Suprapubic skin (tissue), 3 donors: ENCODE measurements at regions not wholly inside any gene's neighbourhood (a gene's known extent, or its start where the extent isn't known, plus 50 kb on each side); places are given as distances from the start of the nearest gene placed in this dataset.

Experiments
- POLR2AphosphoS5 ChIP-seq, 3 donors: sonication (generic); formaldehyde crosslinking; IDR thresholded peaks; one replicate each; pipeline ENCODE4 v1.6.1; 2017; ENCODE audit warnings: antibody characterized with exemption in 3 of 3
- TF ChIP-seq, protein P1 (sequence below), 2 donors: fragments of 200-600 bp in 1 of 2; fragments of 450-650 bp in 1 of 2; sonication (generic) in 1 of 2; IDR thresholded peaks; one replicate each; pipeline ENCODE4 v1.5.1; 2016 to 2019; ENCODE audit warnings: antibody characterized with exemption in 2 of 2, mild to moderate bottlenecking in 1 of 2, moderate library complexity in 1 of 2

DNA sequence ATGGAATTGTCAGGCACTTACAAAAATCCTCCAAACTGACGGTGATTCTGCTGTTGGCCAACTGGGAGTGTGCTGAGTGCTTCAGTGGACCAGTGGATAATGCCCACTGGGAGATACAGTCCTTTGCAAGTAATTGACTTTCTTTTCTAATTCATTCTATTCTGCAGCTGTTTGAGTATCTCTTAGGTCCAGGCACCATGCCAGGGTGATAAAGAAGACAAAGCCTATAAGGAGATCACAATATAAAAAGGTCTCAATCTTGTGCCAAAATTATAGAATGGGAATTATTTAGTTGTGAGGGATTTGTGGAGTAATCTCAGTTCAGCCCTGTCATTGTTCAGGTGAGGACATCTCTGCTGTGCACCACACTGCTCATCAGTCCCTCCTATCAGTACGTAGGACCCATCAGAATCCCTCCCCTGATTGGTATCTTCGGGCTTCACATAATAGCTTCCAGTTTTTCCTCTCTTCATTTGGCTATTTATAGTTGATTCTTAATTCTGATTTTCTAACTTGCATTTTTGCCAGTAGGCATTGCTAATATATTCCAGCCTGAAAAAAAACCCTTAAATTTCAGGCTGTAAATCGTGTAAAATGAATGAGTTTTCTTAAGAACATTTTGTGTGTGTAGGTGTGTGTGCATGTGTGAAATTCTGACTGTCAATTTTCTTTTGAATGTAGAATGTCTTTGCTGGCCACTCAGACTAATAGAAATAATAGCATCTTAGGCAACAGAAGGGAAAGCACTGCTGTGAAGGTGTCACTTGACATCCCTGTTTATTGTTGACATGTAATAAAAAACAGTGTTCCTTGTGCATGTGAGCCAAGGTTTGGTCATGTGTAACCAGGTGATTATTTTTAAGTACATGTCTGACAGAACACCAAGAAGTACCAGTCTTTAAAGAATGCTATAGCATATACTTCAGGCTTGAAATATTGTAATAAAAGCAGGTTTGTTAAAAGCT is 457.6 kb upstream of the RGS6 start:
- TF ChIP-seq, protein P1, sequence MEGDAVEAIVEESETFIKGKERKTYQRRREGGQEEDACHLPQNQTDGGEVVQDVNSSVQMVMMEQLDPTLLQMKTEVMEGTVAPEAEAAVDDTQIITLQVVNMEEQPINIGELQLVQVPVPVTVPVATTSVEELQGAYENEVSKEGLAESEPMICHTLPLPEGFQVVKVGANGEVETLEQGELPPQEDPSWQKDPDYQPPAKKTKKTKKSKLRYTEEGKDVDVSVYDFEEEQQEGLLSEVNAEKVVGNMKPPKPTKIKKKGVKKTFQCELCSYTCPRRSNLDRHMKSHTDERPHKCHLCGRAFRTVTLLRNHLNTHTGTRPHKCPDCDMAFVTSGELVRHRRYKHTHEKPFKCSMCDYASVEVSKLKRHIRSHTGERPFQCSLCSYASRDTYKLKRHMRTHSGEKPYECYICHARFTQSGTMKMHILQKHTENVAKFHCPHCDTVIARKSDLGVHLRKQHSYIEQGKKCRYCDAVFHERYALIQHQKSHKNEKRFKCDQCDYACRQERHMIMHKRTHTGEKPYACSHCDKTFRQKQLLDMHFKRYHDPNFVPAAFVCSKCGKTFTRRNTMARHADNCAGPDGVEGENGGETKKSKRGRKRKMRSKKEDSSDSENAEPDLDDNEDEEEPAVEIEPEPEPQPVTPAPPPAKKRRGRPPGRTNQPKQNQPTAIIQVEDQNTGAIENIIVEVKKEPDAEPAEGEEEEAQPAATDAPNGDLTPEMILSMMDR (IDR thresholded peaks at IDR 0.05) = no peak
- TF ChIP-seq POLR2AphosphoS5 (IDR thresholded peaks at IDR 0.05) = no peak
